ENCODE measurements at regions not wholly inside any gene's neighbourhood (a gene's known extent, or its start where the extent isn't known, plus 50 kb on each side); places are given as distances from the start of the nearest gene placed in this dataset.

DNA sequence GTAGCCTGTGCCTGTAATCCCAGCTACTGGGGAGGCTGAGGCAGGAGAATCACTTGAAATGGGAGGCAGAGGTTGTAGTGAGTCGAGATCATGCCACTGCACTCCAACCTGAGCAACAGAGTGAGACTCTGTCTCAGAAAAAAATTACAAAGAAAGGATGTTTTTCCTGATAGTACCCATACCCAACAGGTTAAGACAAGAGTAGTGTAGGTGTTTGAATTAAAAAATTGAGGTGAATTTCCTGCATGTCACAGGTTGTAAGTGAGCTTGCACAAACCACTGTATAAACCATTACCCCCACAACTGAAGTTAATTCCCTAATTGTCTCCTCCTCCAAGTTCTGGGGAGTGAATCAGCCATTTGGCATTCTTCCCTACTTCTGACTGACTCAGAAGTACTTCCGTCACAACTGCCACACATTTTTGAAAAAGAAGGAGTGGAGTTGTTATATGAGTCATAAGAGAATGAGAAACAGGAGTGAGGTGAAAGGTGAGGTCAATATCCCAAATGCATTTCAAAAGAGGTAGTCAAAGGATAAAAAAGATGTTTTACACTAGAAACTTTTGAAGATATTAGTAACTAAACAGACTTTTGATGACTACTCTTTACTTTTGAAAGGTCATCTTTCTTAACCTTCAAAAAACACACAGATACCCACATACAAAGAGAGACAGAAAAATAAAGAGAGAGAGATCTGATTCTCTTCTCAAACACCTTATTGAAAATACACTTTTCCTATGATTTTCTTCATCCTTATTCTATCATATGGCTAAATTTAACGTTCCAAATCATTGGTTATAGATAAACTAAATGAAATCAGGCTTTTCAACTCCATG lies 134.5 kb downstream of the BTC start (continued):
- TF ChIP-seq, protein P1, sequence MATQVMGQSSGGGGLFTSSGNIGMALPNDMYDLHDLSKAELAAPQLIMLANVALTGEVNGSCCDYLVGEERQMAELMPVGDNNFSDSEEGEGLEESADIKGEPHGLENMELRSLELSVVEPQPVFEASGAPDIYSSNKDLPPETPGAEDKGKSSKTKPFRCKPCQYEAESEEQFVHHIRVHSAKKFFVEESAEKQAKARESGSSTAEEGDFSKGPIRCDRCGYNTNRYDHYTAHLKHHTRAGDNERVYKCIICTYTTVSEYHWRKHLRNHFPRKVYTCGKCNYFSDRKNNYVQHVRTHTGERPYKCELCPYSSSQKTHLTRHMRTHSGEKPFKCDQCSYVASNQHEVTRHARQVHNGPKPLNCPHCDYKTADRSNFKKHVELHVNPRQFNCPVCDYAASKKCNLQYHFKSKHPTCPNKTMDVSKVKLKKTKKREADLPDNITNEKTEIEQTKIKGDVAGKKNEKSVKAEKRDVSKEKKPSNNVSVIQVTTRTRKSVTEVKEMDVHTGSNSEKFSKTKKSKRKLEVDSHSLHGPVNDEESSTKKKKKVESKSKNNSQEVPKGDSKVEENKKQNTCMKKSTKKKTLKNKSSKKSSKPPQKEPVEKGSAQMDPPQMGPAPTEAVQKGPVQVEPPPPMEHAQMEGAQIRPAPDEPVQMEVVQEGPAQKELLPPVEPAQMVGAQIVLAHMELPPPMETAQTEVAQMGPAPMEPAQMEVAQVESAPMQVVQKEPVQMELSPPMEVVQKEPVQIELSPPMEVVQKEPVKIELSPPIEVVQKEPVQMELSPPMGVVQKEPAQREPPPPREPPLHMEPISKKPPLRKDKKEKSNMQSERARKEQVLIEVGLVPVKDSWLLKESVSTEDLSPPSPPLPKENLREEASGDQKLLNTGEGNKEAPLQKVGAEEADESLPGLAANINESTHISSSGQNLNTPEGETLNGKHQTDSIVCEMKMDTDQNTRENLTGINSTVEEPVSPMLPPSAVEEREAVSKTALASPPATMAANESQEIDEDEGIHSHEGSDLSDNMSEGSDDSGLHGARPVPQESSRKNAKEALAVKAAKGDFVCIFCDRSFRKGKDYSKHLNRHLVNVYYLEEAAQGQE (IDR thresholded peaks at IDR 0.05; ENCODE audit: borderline replicate concordance in 1 of 2, low read depth in 1 of 2, low read length in 2 of 2): no peak
- TF ChIP-seq ZNF510 (CRISPR knock-in tag; IDR thresholded peaks at IDR 0.05; ENCODE audit: low read depth) (no peak), FOXC1 (CRISPR knock-in tag; IDR thresholded peaks at IDR 0.05; ENCODE audit: borderline replicate concordance) (no peak), ZNF570 (CRISPR knock-in tag; IDR thresholded peaks at IDR 0.05; ENCODE audit: borderline replicate concordance) (no peak), KLF12 (CRISPR knock-in tag; IDR thresholded peaks at IDR 0.05; ENCODE audit: borderline replicate concordance) (no peak), KAT2B (IDR thresholded peaks at IDR 0.05; ENCODE audit: borderline replicate concordance, low read depth, low read length) (no peak), GLMP (CRISPR knock-in tag; IDR thresholded peaks at IDR 0.05; ENCODE audit: borderline replicate concordance) (no peak), ETV5 (CRISPR knock-in tag; IDR thresholded peaks at IDR 0.05; ENCODE audit: borderline replicate concordance) (peak; percentile 92; the same call in 1 of the 2 replicates), HOMEZ (CRISPR knock-in tag; IDR thresholded peaks at IDR 0.05; ENCODE audit: low read depth) (peak; percentile 76; the same call in 1 of the 2 replicates), NR2C2 (CRISPR knock-in tag; IDR thresholded peaks at IDR 0.05; ENCODE audit: borderline replicate concordance) (peak; percentile 74), HOXA7 (CRISPR knock-in tag; IDR thresholded peaks at IDR 0.05) (no peak), KDM5A (IDR thresholded peaks at IDR 0.05; ENCODE audit: borderline replicate concordance, low read length) (no peak), HNRNPLL (IDR thresholded peaks at IDR 0.05; ENCODE audit: low read depth, low read length, poor library complexity, severe bottlenecking) (no peak)
- TF ChIP-seq, protein P2, sequence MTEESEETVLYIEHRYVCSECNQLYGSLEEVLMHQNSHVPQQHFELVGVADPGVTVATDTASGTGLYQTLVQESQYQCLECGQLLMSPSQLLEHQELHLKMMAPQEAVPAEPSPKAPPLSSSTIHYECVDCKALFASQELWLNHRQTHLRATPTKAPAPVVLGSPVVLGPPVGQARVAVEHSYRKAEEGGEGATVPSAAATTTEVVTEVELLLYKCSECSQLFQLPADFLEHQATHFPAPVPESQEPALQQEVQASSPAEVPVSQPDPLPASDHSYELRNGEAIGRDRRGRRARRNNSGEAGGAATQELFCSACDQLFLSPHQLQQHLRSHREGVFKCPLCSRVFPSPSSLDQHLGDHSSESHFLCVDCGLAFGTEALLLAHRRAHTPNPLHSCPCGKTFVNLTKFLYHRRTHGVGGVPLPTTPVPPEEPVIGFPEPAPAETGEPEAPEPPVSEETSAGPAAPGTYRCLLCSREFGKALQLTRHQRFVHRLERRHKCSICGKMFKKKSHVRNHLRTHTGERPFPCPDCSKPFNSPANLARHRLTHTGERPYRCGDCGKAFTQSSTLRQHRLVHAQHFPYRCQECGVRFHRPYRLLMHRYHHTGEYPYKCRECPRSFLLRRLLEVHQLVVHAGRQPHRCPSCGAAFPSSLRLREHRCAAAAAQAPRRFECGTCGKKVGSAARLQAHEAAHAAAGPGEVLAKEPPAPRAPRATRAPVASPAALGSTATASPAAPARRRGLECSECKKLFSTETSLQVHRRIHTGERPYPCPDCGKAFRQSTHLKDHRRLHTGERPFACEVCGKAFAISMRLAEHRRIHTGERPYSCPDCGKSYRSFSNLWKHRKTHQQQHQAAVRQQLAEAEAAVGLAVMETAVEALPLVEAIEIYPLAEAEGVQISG (CRISPR knock-in tag; IDR thresholded peaks at IDR 0.05): no peak
- TF ChIP-seq, protein P3, sequence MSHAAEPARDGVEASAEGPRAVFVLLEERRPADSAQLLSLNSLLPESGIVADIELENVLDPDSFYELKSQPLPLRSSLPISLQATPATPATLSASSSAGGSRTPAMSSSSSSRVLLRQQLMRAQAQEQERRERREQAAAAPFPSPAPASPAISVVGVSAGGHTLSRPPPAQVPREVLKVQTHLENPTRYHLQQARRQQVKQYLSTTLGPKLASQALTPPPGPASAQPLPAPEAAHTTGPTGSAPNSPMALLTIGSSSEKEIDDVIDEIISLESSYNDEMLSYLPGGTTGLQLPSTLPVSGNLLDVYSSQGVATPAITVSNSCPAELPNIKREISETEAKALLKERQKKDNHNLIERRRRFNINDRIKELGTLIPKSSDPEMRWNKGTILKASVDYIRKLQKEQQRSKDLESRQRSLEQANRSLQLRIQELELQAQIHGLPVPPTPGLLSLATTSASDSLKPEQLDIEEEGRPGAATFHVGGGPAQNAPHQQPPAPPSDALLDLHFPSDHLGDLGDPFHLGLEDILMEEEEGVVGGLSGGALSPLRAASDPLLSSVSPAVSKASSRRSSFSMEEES (CRISPR knock-in tag; IDR thresholded peaks at IDR 0.05): no peak
- TF ChIP-seq, protein P4, sequence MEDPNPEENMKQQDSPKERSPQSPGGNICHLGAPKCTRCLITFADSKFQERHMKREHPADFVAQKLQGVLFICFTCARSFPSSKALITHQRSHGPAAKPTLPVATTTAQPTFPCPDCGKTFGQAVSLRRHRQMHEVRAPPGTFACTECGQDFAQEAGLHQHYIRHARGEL (CRISPR knock-in tag; IDR thresholded peaks at IDR 0.05): no peak
